Dendritic cell treated with granulocyte-macrophage colony-stimulating factor and Interleukin-4, amounts not matched to agents 40 ng/mL and 50 ng/mL, for 4 days (primary cell): ENCODE measurements at regions not wholly inside any gene's neighbourhood (a gene's known extent, or its start where the extent isn't known, plus 50 kb on each side); places are given as distances from the start of the nearest gene placed in this dataset.

Source experiments
- H3K27ac Mint-ChIP-seq: one replicate; pipeline ENCODE4 v1.8.0; 2022; ENCODE audit warnings: mild to moderate bottlenecking, mixed read lengths
- H3K27me3 Mint-ChIP-seq: one replicate; pipeline ENCODE4 v1.8.0; 2022; ENCODE audit warnings: mild to moderate bottlenecking, mixed read lengths
- H3K36me3 Mint-ChIP-seq: one replicate; pipeline ENCODE4 v1.8.0; 2022; ENCODE audit warnings: low read depth, mixed read lengths
- H3K4me1 Mint-ChIP-seq: one replicate; pipeline ENCODE4 v1.8.0; 2022; ENCODE audit warnings: low read depth, mixed read lengths
- H3K4me3 Mint-ChIP-seq: one replicate; pipeline ENCODE4 v1.8.0; 2022; ENCODE audit warnings: mild to moderate bottlenecking, moderate library complexity, mixed read lengths
- H3K9me3 Mint-ChIP-seq: one replicate; pipeline ENCODE4 v1.8.0; 2022; ENCODE audit warnings: mixed read lengths
- intact Hi-C: fragments of 100-400 bp; cut with micrococcal nuclease; formaldehyde crosslinking; loops from one replicate; pipeline ENCODE4 v1.15.0; 2022

- H3K9me3 Mint-ChIP-seq = peaks cover 2% of the 10 kb centered on the region
- no peak overlapping the region for H3K4me3 Mint-ChIP-seq
- intact Hi-C loops = loop anchor here (2.0 to 5.0 kb wide), 2 partner anchors 35 to 50 kb away; partner anchors contain the start of genes MRPS6 and SLC5A3
- peaks cover 28% of the 10 kb centered on the region for H3K4me1 Mint-ChIP-seq
- H3K36me3 Mint-ChIP-seq = peaks cover 3% of the 10 kb centered on the region
- no peak overlapping the region for H3K27ac Mint-ChIP-seq
- H3K27me3 Mint-ChIP-seq = peaks cover 3% of the 10 kb centered on the region
Measured at GRCh38 chr21:34022627-34023335, 50.6 kb upstream of the MRPS6 start.

- Mint-ChIP-seq H3K4me3 (no peak overlapping the region), H3K36me3 (peaks cover 13% of the 10 kb centered on the region), H3K27ac (no peak overlapping the region), H3K4me1 (peaks cover 29% of the 10 kb centered on the region), H3K27me3 (no peaks in the 10 kb centered on the region), H3K9me3 (peaks cover 12% of the 10 kb centered on the region)
- intact Hi-C loops = loop anchor here (2.0 to 5.0 kb wide), 3 partner anchors 36 to 97 kb away; partner anchors contain the start of genes MRPS6 and SLC5A3
Measured at GRCh38 chr21:34021726-34022125, 51.7 kb upstream of the MRPS6 start.

- Mint-ChIP-seq H3K4me1 (peaks cover 27% of the 10 kb centered on the region), H3K27ac (peak overlapping the region; percentile 74), H3K36me3 (peaks cover 14% of the 10 kb centered on the region), H3K27me3 (no peaks in the 10 kb centered on the region), H3K4me3 (no peak overlapping the region), H3K9me3 (peaks cover 12% of the 10 kb centered on the region)
- intact Hi-C loops = loop anchor here (2.0 to 5.0 kb wide), 2 partner anchors 36 to 96 kb away; no protein-coding TSS in a partner anchor
Measured at GRCh38 chr21:34020983-34021553, 52.3 kb upstream of the MRPS6 start.

DNA sequence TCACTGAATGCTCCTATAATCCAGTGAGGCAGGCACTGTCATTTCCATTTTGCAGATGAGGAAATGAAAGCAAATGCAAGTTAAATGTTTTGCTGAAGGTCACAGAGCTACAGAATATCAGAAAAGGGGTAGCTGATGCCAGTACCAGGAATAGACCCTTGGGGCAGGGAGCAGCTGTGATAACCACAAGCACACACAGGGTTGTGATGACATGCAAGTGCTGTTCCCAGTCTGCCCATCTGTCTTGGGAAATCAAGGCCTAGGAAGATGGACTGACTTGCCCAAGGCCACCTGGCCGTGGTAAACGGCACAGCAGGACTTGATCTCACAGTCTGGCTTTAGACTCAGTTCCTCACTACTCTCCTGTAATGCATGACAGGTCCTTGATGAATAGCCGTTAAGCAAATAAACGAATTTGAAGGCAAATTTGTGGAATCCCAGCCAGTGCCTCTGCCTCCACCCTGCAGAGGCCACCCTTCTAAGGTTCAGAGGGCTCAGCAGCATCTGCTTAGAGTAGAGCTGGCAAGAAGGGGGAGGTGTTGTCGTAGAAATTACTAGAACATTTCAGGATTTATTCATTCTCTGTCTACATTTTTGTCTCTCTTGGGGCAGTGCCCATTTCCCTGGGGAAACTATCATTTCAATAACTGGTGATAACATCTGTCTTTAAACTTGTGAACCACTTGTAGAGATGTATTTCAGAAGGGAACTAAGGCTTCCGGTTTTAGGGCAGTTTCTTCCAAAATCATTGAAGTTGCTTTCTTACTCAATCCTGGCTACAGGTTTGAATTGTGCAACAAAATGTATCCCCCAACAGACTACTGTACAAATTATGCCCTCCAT lies 53.2 kb upstream of the MRPS6 start:
- intact Hi-C loops = loop anchor here (2.0 to 5.0 kb wide), 2 partner anchors 37 to 95 kb away; no protein-coding TSS in a partner anchor
- H3K9me3 Mint-ChIP-seq = peaks cover 17% of the 10 kb centered on the region
- H3K27me3 Mint-ChIP-seq = no peaks in the 10 kb centered on the region
- peaks cover 32% of the 10 kb centered on the region for H3K4me1 Mint-ChIP-seq
- H3K36me3 Mint-ChIP-seq = peaks cover 18% of the 10 kb centered on the region
- peak overlapping the region; percentile 13 for H3K4me3 Mint-ChIP-seq
- peak overlapping the region; percentile 74 for H3K27ac Mint-ChIP-seq

DNA sequence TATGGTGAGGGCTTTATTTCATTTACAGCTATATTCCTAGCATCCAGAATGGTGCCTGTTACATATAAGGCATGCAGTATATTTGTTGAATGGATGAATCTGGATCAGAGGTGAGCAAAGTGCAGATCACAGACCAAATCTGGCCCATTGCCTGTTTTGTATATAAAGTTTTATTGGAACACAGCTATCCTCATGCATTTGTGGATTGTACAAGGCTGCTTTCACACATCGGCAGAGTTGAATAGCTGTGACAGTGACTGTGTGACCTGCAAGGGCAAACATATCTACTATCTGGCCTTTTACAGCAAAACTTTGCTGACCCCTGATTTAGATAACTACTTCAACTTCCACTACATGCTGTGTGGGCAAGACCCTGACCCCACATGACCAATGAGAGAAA lies 54.0 kb upstream of the MRPS6 start:
- intact Hi-C loops = loop anchor here (5.0 kb wide), 1 partner anchor 77 kb away; no protein-coding TSS in a partner anchor
- peaks cover 25% of the 10 kb centered on the region for H3K9me3 Mint-ChIP-seq
- peak overlapping the region; percentile 74 for H3K27ac Mint-ChIP-seq
- no peaks in the 10 kb centered on the region for H3K27me3 Mint-ChIP-seq
- H3K4me1 Mint-ChIP-seq = peaks cover 38% of the 10 kb centered on the region
- H3K36me3 Mint-ChIP-seq = peaks cover 26% of the 10 kb centered on the region
- no peak overlapping the region for H3K4me3 Mint-ChIP-seq

GRCh38 chr21:34018910-34019309 lies 54.5 kb upstream of the MRPS6 start:
- peaks cover 31% of the 10 kb centered on the region for H3K36me3 Mint-ChIP-seq
- H3K4me3 Mint-ChIP-seq = no peak overlapping the region
- intact Hi-C loops = loop anchor here (5.0 kb wide), 1 partner anchor 77 kb away; no protein-coding TSS in a partner anchor
- H3K9me3 Mint-ChIP-seq = peaks cover 30% of the 10 kb centered on the region
- H3K27ac Mint-ChIP-seq = peak overlapping the region; percentile 74
- H3K27me3 Mint-ChIP-seq = no peaks in the 10 kb centered on the region
- peaks cover 38% of the 10 kb centered on the region for H3K4me1 Mint-ChIP-seq

DNA sequence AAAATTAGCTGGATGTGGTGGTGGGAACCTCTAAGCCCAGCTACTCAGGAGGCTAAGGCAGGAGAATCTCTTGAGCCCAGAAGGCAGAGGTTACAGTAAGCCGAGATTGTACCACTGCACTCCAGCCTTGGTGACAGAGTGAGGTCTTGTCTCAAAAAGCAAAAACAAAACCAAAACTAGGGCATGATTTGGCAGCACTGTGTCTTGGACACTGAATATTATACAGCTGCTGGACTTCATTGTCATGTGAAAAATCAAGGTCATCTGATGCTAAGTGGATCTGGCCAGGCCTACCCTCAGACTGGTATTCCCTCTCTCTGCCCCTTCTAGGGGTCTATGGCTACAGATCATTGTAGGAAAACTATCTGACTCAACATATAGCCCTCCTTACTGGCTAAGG lies 55.2 kb upstream of the MRPS6 start:
- Mint-ChIP-seq H3K27ac (peak overlapping the region; percentile 74), H3K27me3 (no peaks in the 10 kb centered on the region), H3K9me3 (peaks cover 38% of the 10 kb centered on the region), H3K4me3 (no peak overlapping the region), H3K36me3 (peaks cover 32% of the 10 kb centered on the region), H3K4me1 (peaks cover 38% of the 10 kb centered on the region)
- intact Hi-C loops = loop anchor here (5.0 kb wide), 1 partner anchor 76 kb away; no protein-coding TSS in a partner anchor

DNA sequence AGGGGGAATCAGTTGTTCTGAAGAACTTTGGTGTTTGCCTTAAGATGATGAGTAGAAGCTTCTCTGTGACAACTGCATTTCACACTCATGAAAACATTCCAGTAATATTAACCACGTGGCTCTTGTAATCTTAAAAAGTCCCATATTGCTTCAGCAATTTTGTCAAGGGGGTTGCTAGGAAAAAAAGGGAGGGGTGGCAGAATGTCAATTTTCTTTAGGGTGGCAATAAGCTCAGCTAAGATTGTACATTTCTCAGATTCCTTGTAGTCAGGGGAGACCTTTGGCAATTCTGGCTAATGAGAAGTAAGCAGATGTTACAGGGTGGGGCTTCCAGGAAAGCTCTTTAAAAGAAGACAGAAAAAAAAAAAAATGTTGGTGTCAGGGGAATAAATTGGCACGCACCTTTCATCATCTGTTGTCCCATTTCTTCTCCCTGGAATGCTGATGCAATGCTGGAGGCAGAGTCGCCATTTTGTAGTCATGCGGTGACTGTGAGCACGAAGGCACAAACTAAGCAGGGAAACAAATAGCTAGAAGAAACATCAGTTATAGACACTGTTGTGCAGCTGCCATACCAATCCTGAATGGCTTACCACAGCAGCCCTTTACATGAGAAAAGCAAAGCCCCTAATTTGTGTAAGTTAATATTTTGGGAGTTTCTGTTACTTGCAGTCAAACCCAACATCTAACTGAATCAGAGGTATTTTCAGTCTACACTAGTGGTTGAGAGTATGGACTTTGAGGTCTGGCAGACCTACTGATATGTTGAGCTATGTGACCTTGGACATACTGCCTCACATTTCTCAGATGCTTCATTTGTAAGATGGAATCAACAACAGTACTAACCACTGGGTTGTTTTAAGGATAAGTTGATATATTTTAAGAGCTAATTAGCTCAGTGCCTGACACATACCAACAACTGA lies 56.1 kb upstream of the MRPS6 start:
- H3K36me3 Mint-ChIP-seq = peaks cover 39% of the 10 kb centered on the region
- H3K27ac Mint-ChIP-seq = peak overlapping the region; percentile 74
- H3K27me3 Mint-ChIP-seq = no peaks in the 10 kb centered on the region
- intact Hi-C loops = loop anchor here (1.0 to 5.0 kb wide), 2 partner anchors 41 to 75 kb away; no protein-coding TSS in a partner anchor
- peaks cover 46% of the 10 kb centered on the region for H3K9me3 Mint-ChIP-seq
- no peak overlapping the region for H3K4me3 Mint-ChIP-seq
- H3K4me1 Mint-ChIP-seq = peaks cover 38% of the 10 kb centered on the region

GRCh38 chr21:34012640-34013039 lies 60.7 kb upstream of the MRPS6 start:
- Mint-ChIP-seq H3K9me3 (peaks cover 68% of the 10 kb centered on the region), H3K27ac (no peak overlapping the region), H3K4me3 (no peak overlapping the region), H3K4me1 (peaks cover 19% of the 10 kb centered on the region), H3K27me3 (no peaks in the 10 kb centered on the region), H3K36me3 (peaks cover 49% of the 10 kb centered on the region)
- intact Hi-C loops = no loop called here

DNA sequence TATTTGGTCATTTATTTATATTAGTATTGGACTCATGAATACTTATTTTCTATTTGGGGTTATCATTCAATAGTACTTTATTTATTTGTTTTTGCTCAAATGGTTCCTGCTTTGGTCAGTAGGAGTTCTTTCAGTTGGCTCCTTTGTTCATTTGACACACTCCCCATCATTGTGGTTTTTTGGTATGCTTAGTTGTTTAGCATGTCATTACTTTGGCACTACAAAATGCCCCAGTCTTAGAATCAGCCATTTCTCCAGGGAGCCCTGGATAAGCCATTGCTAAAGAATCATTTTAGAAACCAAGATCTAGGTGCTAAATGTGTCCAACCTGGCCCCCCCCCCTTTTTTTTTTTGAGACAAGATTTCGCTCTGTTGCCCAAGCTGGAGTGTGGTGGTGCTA lies 61.7 kb upstream of the MRPS6 start:
- no peak overlapping the region for H3K27ac Mint-ChIP-seq
- H3K27me3 Mint-ChIP-seq = no peaks in the 10 kb centered on the region
- peaks cover 39% of the 10 kb centered on the region for H3K36me3 Mint-ChIP-seq
- peaks cover 12% of the 10 kb centered on the region for H3K4me1 Mint-ChIP-seq
- intact Hi-C loops = no loop called here
- H3K4me3 Mint-ChIP-seq = no peak overlapping the region
- peaks cover 60% of the 10 kb centered on the region for H3K9me3 Mint-ChIP-seq

DNA sequence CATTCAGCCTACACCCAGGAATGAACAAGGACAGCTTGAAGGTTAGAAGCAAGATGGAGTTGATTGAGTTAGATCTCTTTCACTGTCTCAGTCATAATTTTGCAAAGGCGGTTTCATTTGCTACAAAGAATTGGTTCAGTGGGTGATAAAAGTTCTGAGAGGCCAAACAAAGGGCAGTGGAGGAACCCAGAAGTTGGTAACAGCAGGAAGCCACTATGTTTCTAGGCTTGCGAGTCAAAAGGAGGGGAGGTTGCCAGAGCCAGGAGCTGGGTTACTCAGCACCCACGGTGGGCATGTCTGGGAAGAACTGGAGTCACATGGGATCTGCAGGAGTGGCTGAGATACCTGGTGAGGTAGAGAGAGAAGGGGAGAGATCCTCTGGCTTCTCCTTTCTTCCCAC lies 64.2 kb upstream of the MRPS6 start:
- no peak overlapping the region for H3K4me3 Mint-ChIP-seq

GRCh38 chr21:34008618-34009017 lies 64.8 kb upstream of the MRPS6 start:
- Mint-ChIP-seq H3K27me3 (no peaks in the 10 kb centered on the region), H3K4me3 (no peak overlapping the region), H3K36me3 (peaks cover 21% of the 10 kb centered on the region), H3K4me1 (no peaks in the 10 kb centered on the region), H3K9me3 (peaks cover 46% of the 10 kb centered on the region), H3K27ac (no peak overlapping the region)
- intact Hi-C loops = no loop called here

More for the DNA sequence above, 64.2 kb upstream of the MRPS6 start:
- Mint-ChIP-seq H3K9me3 (peaks cover 46% of the 10 kb centered on the region), H3K4me1 (no peaks in the 10 kb centered on the region), H3K36me3 (peaks cover 25% of the 10 kb centered on the region), H3K27ac (no peak overlapping the region), H3K27me3 (no peaks in the 10 kb centered on the region)
- intact Hi-C loops = no loop called here

GRCh38 chr21:34006611-34007168 lies 66.7 kb upstream of the MRPS6 start:
- Mint-ChIP-seq H3K36me3 (peaks cover 8% of the 10 kb centered on the region), H3K9me3 (peaks cover 33% of the 10 kb centered on the region), H3K4me3 (no peak overlapping the region), H3K4me1 (no peaks in the 10 kb centered on the region), H3K27ac (no peak overlapping the region), H3K27me3 (no peaks in the 10 kb centered on the region)
- intact Hi-C loops = no loop called here
